PC-3 (cell line): ENCODE measurements at regions not wholly inside any gene's neighbourhood (a gene's known extent, or its start where the extent isn't known, plus 50 kb on each side); places are given as distances from the start of the nearest gene placed in this dataset.

Experiments
- ATAC-seq: fragments of 200-7000 bp; cut with Tn5 transposase; 2 replicates; pipeline ENCODE4 v1.9.1; 2020; ENCODE audit warnings: mild to moderate bottlenecking, moderate library complexity
- BruUV-seq: library from RNA; stranded (reverse); fragments of 400-500 nt; replicated peaks from 2 replicates; lab custom pipeline; 2021; lab: Mats Ljungman, UMichigan
- CTCF ChIA-PET: fragments of 300-600 bp; sonication (Branson Sonifier 250); formaldehyde crosslinking; loops from one replicate; lab custom pipeline; 2022; ENCODE audit warnings: antibody characterized with exemption; lab: Charles Lee
- POLR2A ChIA-PET: fragments of 300-600 bp; sonication (Branson Sonifier 250); formaldehyde crosslinking; loops from one replicate; lab custom pipeline; 2022; ENCODE audit warnings: antibody characterized with exemption; ENCODE audit not compliant: unreplicated experiment; lab: Charles Lee
- DNase-seq: peaks from one replicate; pipeline ENCODE4 v3.0.0-alpha.2; 2015
- H2AFZ ChIP-seq: fragments of 300-600 bp; sonication (generic); 2 replicates; pipeline ENCODE4 v1.6.0; 2016; ENCODE audit warnings: antibody characterized with exemption, low read length
- H3F3A ChIP-seq: fragments of 300-600 bp; sonication (generic); one replicate; pipeline ENCODE4 v1.6.0; 2017; ENCODE audit warnings: antibody characterized with exemption, low read length, control low read depth, mild to moderate bottlenecking; ENCODE audit not compliant: unreplicated experiment
- H3K27ac ChIP-seq: fragments of 300-600 bp; sonication (generic); 2 replicates; pipeline ENCODE4 v1.5.1; 2016; ENCODE audit warnings: mild to moderate bottlenecking, low read length
- H3K27me3 ChIP-seq: fragments of 300-600 bp; sonication (generic); 2 replicates; pipeline ENCODE4 v1.6.1; 2016; ENCODE audit warnings: low read length, mixed read lengths
- H3K36me3 ChIP-seq: fragments of 300-600 bp; sonication (generic); 2 replicates; pipeline ENCODE4 v1.6.1; 2016; ENCODE audit warnings: low read depth, mixed run types, low read length, mixed read lengths
- H3K4me1 ChIP-seq: fragments of 300-600 bp; sonication (generic); 2 replicates; pipeline ENCODE4 v1.5.1; 2016; ENCODE audit warnings: low read length; ENCODE audit not compliant: insufficient read depth
- H3K4me2 ChIP-seq: fragments of 300-600 bp; sonication (generic); 2 replicates; pipeline ENCODE4 v1.6.0; 2016; ENCODE audit warnings: low read length
- H3K4me3 ChIP-seq: fragments of 300-600 bp; sonication (generic); 2 replicates; pipeline ENCODE4 v1.5.1; 2016; ENCODE audit warnings: mild to moderate bottlenecking, low read length, mixed read lengths
- H3K79me2 ChIP-seq: fragments of 300-600 bp; sonication (generic); 2 replicates; pipeline ENCODE4 v1.6.1; 2017; ENCODE audit warnings: low read length, mixed read lengths
- H3K9ac ChIP-seq: fragments of 300-600 bp; sonication (generic); 2 replicates; pipeline ENCODE4 v1.6.0; 2016; ENCODE audit warnings: mild to moderate bottlenecking, low read length
- H3K9me2 ChIP-seq: fragments of 300-600 bp; sonication (generic); replicated peaks from 2 replicates; pipeline ENCODE4 v1.6.1; 2016; ENCODE audit warnings: mixed run types, low read length, mixed read lengths
- H3K9me3 ChIP-seq: fragments of 300-600 bp; sonication (generic); 2 replicates; pipeline ENCODE4 v1.6.1; 2016; ENCODE audit warnings: low read length, mixed read lengths
- H4K20me1 ChIP-seq: fragments of 300-600 bp; sonication (generic); 2 replicates; pipeline ENCODE4 v1.6.1; 2016; ENCODE audit warnings: low read length, mixed read lengths
- CTCF ChIP-seq: fragments of 300-600 bp; sonication (generic); conservative IDR thresholded peaks from 2 replicates; pipeline ENCODE4 v1.5.1; 2017; ENCODE audit warnings: antibody characterized with exemption, low read depth, mild to moderate bottlenecking, low read length
- EZH2 ChIP-seq: fragments of 300-600 bp; sonication (generic); IDR thresholded peaks from one replicate; pipeline ENCODE4 v1.6.1; 2017; ENCODE audit warnings: antibody characterized with exemption, mild to moderate bottlenecking, low read length; ENCODE audit not compliant: unreplicated experiment
- EZH2phosphoT487 ChIP-seq: fragments of 300-600 bp; sonication (generic); IDR thresholded peaks from 2 replicates; pipeline ENCODE4 v1.6.1; 2018; ENCODE audit warnings: mild to moderate bottlenecking, antibody characterized with exemption, low read length, borderline replicate concordance
- intact Hi-C: fragments of 100-400 bp; cut with micrococcal nuclease; formaldehyde crosslinking; loops from 2 replicates; pipeline ENCODE4 v1.9.0; 2023

- H3K27ac ChIP-seq = no peak overlapping the region
Measured at GRCh38 chr5:20617841-20618240, 629.8 kb upstream of the CDH18 start.

GRCh38 chr5:20615888-20616563 lies 628.0 kb upstream of the CDH18 start:
- no peak for ATAC-seq
- POLR2A ChIA-PET = no interaction called here

More at GRCh38 chr5:20617841-20618240, 629.8 kb upstream of the CDH18 start:
- Histone ChIP-seq H3K9me3 (no peaks in the 10 kb centered on the region), H2AFZ (no peak overlapping the region), H3K36me3 (no peaks in the 10 kb centered on the region), H3K4me1 (no peaks in the 10 kb centered on the region), H3K4me2 (no peak overlapping the region), H3F3A (no peaks in the 10 kb centered on the region), H3K27me3 (no peaks in the 10 kb centered on the region), H3K4me3 (no peak overlapping the region), H4K20me1 (no peaks in the 10 kb centered on the region), H3K9ac (no peak overlapping the region), H3K9me2 (no peaks in the 10 kb centered on the region), H3K79me2 (no peaks in the 10 kb centered on the region)
- BruUV-seq = no TSS peak
- ATAC-seq (no peak), DNase-seq (no peak)
- ChIA-PET POLR2A (no interaction called here), CTCF (no interaction called here)
- intact Hi-C loops = no loop called here
- TF ChIP-seq CTCF (no peak), EZH2phosphoT487 (no peak), EZH2 (no peak)

More at GRCh38 chr5:20615888-20616563, 628.0 kb upstream of the CDH18 start:
- DNase-seq = no peak
- intact Hi-C loops = no loop called here
- Histone ChIP-seq H2AFZ (no peak overlapping the region), H3K9me2 (no peaks in the 10 kb centered on the region), H3K27ac (no peak overlapping the region), H3K9me3 (no peaks in the 10 kb centered on the region), H3K36me3 (no peaks in the 10 kb centered on the region), H4K20me1 (no peaks in the 10 kb centered on the region), H3K4me3 (no peak overlapping the region), H3K4me2 (no peak overlapping the region), H3F3A (no peaks in the 10 kb centered on the region), H3K4me1 (no peaks in the 10 kb centered on the region), H3K9ac (no peak overlapping the region), H3K79me2 (no peaks in the 10 kb centered on the region), H3K27me3 (no peaks in the 10 kb centered on the region)
- TF ChIP-seq EZH2phosphoT487 (no peak), EZH2 (no peak), CTCF (no peak)
- CTCF ChIA-PET = no interaction called here
- BruUV-seq = no TSS peak
